HCT116 (cell line): ENCODE measurements at regions not wholly inside any gene's neighbourhood (a gene's known extent, or its start where the extent isn't known, plus 50 kb on each side); places are given as distances from the start of the nearest gene placed in this dataset.

Experiments used
- ATAC-seq: fragments of 200-7000 bp; cut with Tn5 transposase; 2 replicates; pipeline ENCODE4 v1.9.1; 2020; ENCODE audit warnings: mild to moderate bottlenecking, moderate library complexity
- BruUV-seq: library from RNA; stranded (reverse); fragments of 400-500 nt; replicated peaks from 2 replicates; lab custom pipeline; 2021; lab: Mats Ljungman, UMichigan
- CTCF ChIA-PET: fragments of 300-600 bp; sonication (Branson Sonifier 250); formaldehyde crosslinking; loops from one replicate; lab custom pipeline; 2021; ENCODE audit warnings: antibody characterized with exemption; lab: Charles Lee
- POLR2A ChIA-PET: fragments of 300-600, 350-600 bp; sonication (Branson Sonifier 250); formaldehyde crosslinking; loops from one replicate; lab custom pipeline; 2021; ENCODE audit warnings: antibody characterized with exemption; lab: Charles Lee
- RAD21 ChIA-PET, 2 experiments: fragments of 300-600 bp; sonication (Branson Sonifier 250); formaldehyde crosslinking; loops; one replicate each; lab custom pipeline; 2023; ENCODE audit warnings: low total read pairs in 2 of 2; ENCODE audit not compliant: uncharacterized antibody in 2 of 2, unreplicated experiment in 2 of 2, low non-redundant PET in 1 of 2; lab: Charles Lee
- DNase-seq: peaks from one replicate; pipeline ENCODE4 v3.0.0-alpha.2; 2010; ENCODE audit warnings: low read depth, low spot score
- H2AFZ ChIP-seq: fragments of 200-600 bp; shearing (Covaris generic), sonication (generic); 2 replicates; pipeline ENCODE4 v1.6.1; 2017; ENCODE audit warnings: low read depth, mixed run types, mixed read lengths, antibody characterized with exemption, low read length; ENCODE audit not compliant: poor library complexity, severe bottlenecking
- H3K27ac ChIP-seq: 2 replicates; pipeline ENCODE4 v1.5.1; 2012; ENCODE audit warnings: low read depth, low read length
- H3K27me3 ChIP-seq: fragments of 200-600 bp; sonication (generic); 2 replicates; pipeline ENCODE4 v1.6.1; 2016; ENCODE audit warnings: mixed run types, low read length, mixed read lengths; ENCODE audit not compliant: insufficient read depth
- H3K36me3 ChIP-seq, 2 experiments: fragments of 200-500 bp in 1 of 2; fragments of 200-600 bp in 1 of 2; sonication (Bioruptor generic) in 1 of 2; sonication (generic) in 1 of 2; 2 replicates each; pipeline versions ENCODE4 v1.5.1 to v1.6.1; 2014 to 2016; ENCODE audit warnings: low read length in 2 of 2, inconsistent platforms in 1 of 2, mixed read lengths in 1 of 2, mixed run types in 1 of 2; ENCODE audit not compliant: insufficient read depth in 2 of 2, control insufficient read depth in 1 of 2
- H3K4me1 ChIP-seq, 2 experiments: fragments of 200-600 bp in 1 of 2; sonication (generic) in 1 of 2; 2 replicates each; pipeline versions ENCODE4 v1.5.1 to v1.6.1; 2012 to 2017; ENCODE audit warnings: low read length in 2 of 2, inconsistent platforms in 1 of 2, mild to moderate bottlenecking in 1 of 2, mixed read lengths in 1 of 2, mixed run types in 1 of 2, moderate library complexity in 1 of 2; ENCODE audit not compliant: insufficient read depth in 2 of 2, control insufficient read depth in 1 of 2
- H3K4me2 ChIP-seq: fragments of 200-600 bp; sonication (generic); 2 replicates; pipeline ENCODE4 v1.6.1; 2017; ENCODE audit warnings: mixed run types, low read length, mixed read lengths
- H3K4me3 ChIP-seq, 2 experiments: fragments of 200-600 bp in 1 of 2; sonication (generic) in 1 of 2; replicated peaks in 1 of 2; 2 replicates each; pipeline ENCODE4 v1.5.1; 2011 to 2016; ENCODE audit warnings: low read length in 2 of 2, control low read depth in 1 of 2, low read depth in 1 of 2, mild to moderate bottlenecking in 1 of 2, mixed read lengths in 1 of 2, mixed run types in 1 of 2
- H3K79me2 ChIP-seq: fragments of 200-600 bp; sonication (generic); 2 replicates; pipeline ENCODE4 v1.6.1; 2017; ENCODE audit warnings: mild to moderate bottlenecking, mixed run types, low read length, moderate library complexity, mixed read lengths; ENCODE audit not compliant: insufficient read depth
- H3K9ac ChIP-seq: fragments of 200-600 bp; sonication (generic); 2 replicates; pipeline ENCODE4 v1.6.1; 2016; ENCODE audit warnings: low read length, mixed read lengths
- H3K9me2 ChIP-seq: fragments of 200-600 bp; sonication (generic), shearing (Covaris generic); 2 replicates; pipeline ENCODE4 v1.6.1; 2017; ENCODE audit warnings: mixed run types, mild to moderate bottlenecking, moderate library complexity; ENCODE audit not compliant: insufficient read depth
- H3K9me3 ChIP-seq, 2 experiments: fragments of 200-500 bp in 1 of 2; fragments of 200-600 bp in 1 of 2; sonication (Bioruptor generic) in 1 of 2; sonication (generic) in 1 of 2; 2 replicates each; pipeline ENCODE4 v1.6.1; 2014 to 2017; ENCODE audit warnings: low read length in 2 of 2, mixed read lengths in 2 of 2, inconsistent platforms in 1 of 2, low read depth in 1 of 2, mild to moderate bottlenecking in 1 of 2, mixed run types in 1 of 2, moderate library complexity in 1 of 2; ENCODE audit not compliant: control insufficient read depth in 1 of 2, insufficient read depth in 1 of 2
- H4K20me1 ChIP-seq: fragments of 200-600 bp; sonication (generic), shearing (Covaris generic); 2 replicates; pipeline ENCODE4 v1.6.1; 2017; ENCODE audit warnings: mixed run types, mild to moderate bottlenecking, moderate library complexity; ENCODE audit not compliant: insufficient read depth
- CBX3 ChIP-seq: IDR thresholded peaks from 2 replicates; pipeline ENCODE4 v1.6.1; 2012; ENCODE audit warnings: low read depth
- CEBPB ChIP-seq: IDR thresholded peaks from 2 replicates; pipeline ENCODE4 v1.6.1; 2012; ENCODE audit warnings: low read depth
- EGR1 ChIP-seq: IDR thresholded peaks from 2 replicates; pipeline ENCODE4 v1.6.1; 2012; ENCODE audit warnings: low read depth
- EZH2phosphoT487 ChIP-seq: fragments of 200-600 bp; IDR thresholded peaks from 2 replicates; pipeline ENCODE4 v1.6.1; 2018; ENCODE audit warnings: antibody characterized with exemption, borderline replicate concordance
- JUND ChIP-seq: IDR thresholded peaks from 2 replicates; pipeline ENCODE4 v1.6.1; 2012
- POLR2A ChIP-seq: IDR thresholded peaks from 2 replicates; pipeline ENCODE4 v1.7.0; 2011; ENCODE audit warnings: borderline replicate concordance; ENCODE audit not compliant: insufficient read depth, insufficient read length; ENCODE audit errors: extremely low read depth
- POLR2AphosphoS5 ChIP-seq: IDR thresholded peaks from 2 replicates; pipeline ENCODE4 v1.6.1; 2011; ENCODE audit warnings: mild to moderate bottlenecking, low read depth, low read length, moderate library complexity
- SP1 ChIP-seq: IDR thresholded peaks from 2 replicates; pipeline ENCODE4 v1.6.1; 2012; ENCODE audit warnings: low read depth
- SRF ChIP-seq: IDR thresholded peaks from 2 replicates; pipeline ENCODE4 v1.6.1; 2012; ENCODE audit warnings: low read depth
- TCF7L2 ChIP-seq: IDR thresholded peaks from 2 replicates; pipeline ENCODE4 v1.7.0; 2011; ENCODE audit warnings: borderline replicate concordance, inconsistent platforms; ENCODE audit not compliant: insufficient read depth, insufficient read length; ENCODE audit errors: extremely low read depth
- YY1 ChIP-seq: IDR thresholded peaks from 2 replicates; pipeline ENCODE4 v1.6.1; 2011; ENCODE audit warnings: low read length, low read depth, moderate library complexity, mild to moderate bottlenecking; ENCODE audit not compliant: insufficient replicate concordance; ENCODE audit errors: extremely low read depth
- ZNF274 ChIP-seq: fragments of 200-500 bp; sonication (Bioruptor generic); IDR thresholded peaks from 2 replicates; pipeline ENCODE4 v1.6.1; 2014; ENCODE audit warnings: mild to moderate bottlenecking, low read depth, low read length, inconsistent platforms
- intact Hi-C: fragments of 100-400 bp; cut with micrococcal nuclease; formaldehyde crosslinking; loops from 2 replicates; pipeline ENCODE4 v1.10.0; 2022
- TF ChIP-seq, protein P1 (sequence below), 3 experiments: fragments of 200-600 bp in 1 of 3; sonication (generic) in 1 of 3; IDR thresholded peaks in 2 of 3; conservative IDR thresholded peaks in 1 of 3; 2 replicates each; pipeline ENCODE4 v1.5.1; 2012 to 2017; ENCODE audit warnings: low read depth in 2 of 3, low read length in 2 of 3, antibody characterized with exemption in 1 of 3, borderline replicate concordance in 1 of 3, control low read depth in 1 of 3, mild to moderate bottlenecking in 1 of 3, mixed read lengths in 1 of 3, mixed run types in 1 of 3, moderate library complexity in 1 of 3; ENCODE audit not compliant: insufficient read depth in 1 of 3
- TF ChIP-seq, protein P2 (sequence below): IDR thresholded peaks from 2 replicates; pipeline ENCODE4 v1.6.1; 2012
- TF ChIP-seq, protein P3 (sequence below): IDR thresholded peaks from 2 replicates; pipeline ENCODE4 v1.6.1; 2012
- TF ChIP-seq, protein P4 (sequence below): IDR thresholded peaks from 2 replicates; pipeline ENCODE4 v1.6.1; 2011; ENCODE audit warnings: mild to moderate bottlenecking, low read length, moderate library complexity; ENCODE audit not compliant: insufficient replicate concordance; ENCODE audit errors: extremely low read depth

DNA sequence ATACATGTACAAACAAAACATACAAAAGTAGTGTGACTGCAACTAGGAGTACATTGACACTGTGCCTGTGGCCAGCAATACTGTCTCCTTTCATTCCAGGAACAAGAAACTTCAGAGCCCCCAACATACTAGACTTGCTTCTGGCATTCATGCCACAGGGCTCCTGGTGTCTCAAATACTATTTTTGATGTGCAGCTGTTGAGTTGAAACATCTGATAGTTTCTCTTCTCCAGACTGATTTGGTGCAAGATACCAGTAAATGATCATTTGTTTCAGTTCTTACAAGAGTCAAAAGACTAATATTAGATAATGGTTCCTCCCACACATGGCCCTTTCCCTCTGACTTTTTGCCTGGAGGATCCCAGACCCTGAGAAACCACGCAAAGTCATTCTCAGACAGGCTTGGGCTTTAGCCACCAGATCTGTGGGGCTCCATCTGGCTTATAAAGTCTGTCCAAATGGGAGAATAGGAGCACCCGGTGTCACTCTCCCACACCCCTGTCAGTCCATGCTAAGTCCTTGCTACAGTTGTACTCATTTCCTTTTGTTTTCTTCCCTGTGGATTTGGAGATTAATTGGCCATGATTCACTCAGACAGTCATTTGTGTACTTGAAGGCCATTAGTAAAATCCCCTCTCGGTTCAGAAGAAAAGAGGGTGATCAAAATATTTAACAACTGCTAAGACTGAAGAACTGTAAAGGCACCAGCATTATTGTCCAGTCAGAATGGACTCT is 163.5 kb upstream of the RUNX1 start:
- no peak overlapping the region for H2AFZ ChIP-seq
- BruUV-seq, result no TSS peak
- ChIA-PET POLR2A (no interaction called here), RAD21 (no interaction called here), CTCF (interaction anchor here (0.6 kb wide), 1 partner anchor 224 kb away, joined by 3 read pairs; no protein-coding TSS in a partner anchor)
- peaks cover 13 to 23% of the 10 kb centered on the region in 2 experiments for H3K4me1 ChIP-seq
- no peak overlapping the region for H3K4me2 ChIP-seq
- no peaks in the 10 kb centered on the region for H4K20me1 ChIP-seq
- no peak overlapping the region for H3K9ac ChIP-seq
- no peaks in the 10 kb centered on the region for H3K27me3 ChIP-seq
- no peak for TF ChIP-seq CBX3
- intact Hi-C loops, result no loop called here
- H3K4me3 ChIP-seq, result no peak overlapping the region
- H3K27ac ChIP-seq, result no peak overlapping the region
- no peaks in the 10 kb centered on the region for H3K9me3 ChIP-seq
- H3K9me2 ChIP-seq, result no peaks in the 10 kb centered on the region
- H3K79me2 ChIP-seq, result no peaks in the 10 kb centered on the region
- DNase-seq, result no peak
- no peaks in the 10 kb centered on the region for H3K36me3 ChIP-seq
- ATAC-seq, result no peak

DNA sequence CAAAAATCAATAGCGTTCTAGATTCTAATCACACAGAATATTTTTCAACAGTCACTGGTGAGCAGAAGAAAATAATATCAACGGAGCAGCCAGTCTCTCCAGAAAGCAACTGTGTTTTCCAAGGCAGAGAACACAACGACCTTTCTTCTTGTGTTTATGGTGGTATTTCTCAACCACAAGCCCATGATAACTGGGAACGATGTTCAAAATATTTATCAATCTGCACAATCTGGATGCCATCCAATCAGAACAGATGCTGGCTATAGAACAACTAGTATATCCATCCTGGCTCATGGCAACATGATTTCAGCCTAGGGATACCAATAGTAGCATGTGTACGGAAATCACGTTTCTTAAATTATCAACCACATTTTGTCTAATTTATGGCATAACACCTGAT is 162.7 kb upstream of the RUNX1 start:
- Histone ChIP-seq H3K79me2 (no peaks in the 10 kb centered on the region), H3K27me3 (no peaks in the 10 kb centered on the region), H3K27ac (no peak overlapping the region), H3K4me1 (peaks cover 10 to 23% of the 10 kb centered on the region in 2 experiments), H3K9ac (no peak overlapping the region), H3K9me2 (no peaks in the 10 kb centered on the region), H3K36me3 (no peaks in the 10 kb centered on the region), H3K4me3 (no peak overlapping the region), H3K9me3 (no peaks in the 10 kb centered on the region), H4K20me1 (no peaks in the 10 kb centered on the region), H3K4me2 (no peak overlapping the region), H2AFZ (no peak overlapping the region)
- DNase-seq, result no peak
- ChIA-PET RAD21 (no interaction called here), CTCF (no interaction called here), POLR2A (no interaction called here)
- intact Hi-C loops, result no loop called here
- no TSS peak for BruUV-seq
- ATAC-seq, result no peak
- TF ChIP-seq POLR2AphosphoS5 (no peak), SRF (no peak), ZNF274 (no peak), CBX3 (no peak), EGR1 (no peak), JUND (no peak), POLR2A (no peak), CEBPB (no peak), EZH2phosphoT487 (no peak), SP1 (no peak), TCF7L2 (no peak), YY1 (no peak)
- TF ChIP-seq, protein P1, sequence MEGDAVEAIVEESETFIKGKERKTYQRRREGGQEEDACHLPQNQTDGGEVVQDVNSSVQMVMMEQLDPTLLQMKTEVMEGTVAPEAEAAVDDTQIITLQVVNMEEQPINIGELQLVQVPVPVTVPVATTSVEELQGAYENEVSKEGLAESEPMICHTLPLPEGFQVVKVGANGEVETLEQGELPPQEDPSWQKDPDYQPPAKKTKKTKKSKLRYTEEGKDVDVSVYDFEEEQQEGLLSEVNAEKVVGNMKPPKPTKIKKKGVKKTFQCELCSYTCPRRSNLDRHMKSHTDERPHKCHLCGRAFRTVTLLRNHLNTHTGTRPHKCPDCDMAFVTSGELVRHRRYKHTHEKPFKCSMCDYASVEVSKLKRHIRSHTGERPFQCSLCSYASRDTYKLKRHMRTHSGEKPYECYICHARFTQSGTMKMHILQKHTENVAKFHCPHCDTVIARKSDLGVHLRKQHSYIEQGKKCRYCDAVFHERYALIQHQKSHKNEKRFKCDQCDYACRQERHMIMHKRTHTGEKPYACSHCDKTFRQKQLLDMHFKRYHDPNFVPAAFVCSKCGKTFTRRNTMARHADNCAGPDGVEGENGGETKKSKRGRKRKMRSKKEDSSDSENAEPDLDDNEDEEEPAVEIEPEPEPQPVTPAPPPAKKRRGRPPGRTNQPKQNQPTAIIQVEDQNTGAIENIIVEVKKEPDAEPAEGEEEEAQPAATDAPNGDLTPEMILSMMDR (IDR thresholded peaks at IDR 0.05 in 2 of 3, conservative IDR thresholded peaks at IDR 0.05 in 1 of 3; ENCODE audit: borderline replicate concordance in 1 of 3, insufficient read depth in 1 of 3, low read depth in 2 of 3, low read length in 2 of 3), result no peak
- TF ChIP-seq, protein P2, sequence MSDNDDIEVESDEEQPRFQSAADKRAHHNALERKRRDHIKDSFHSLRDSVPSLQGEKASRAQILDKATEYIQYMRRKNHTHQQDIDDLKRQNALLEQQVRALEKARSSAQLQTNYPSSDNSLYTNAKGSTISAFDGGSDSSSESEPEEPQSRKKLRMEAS, result no peak
- TF ChIP-seq, protein P3, sequence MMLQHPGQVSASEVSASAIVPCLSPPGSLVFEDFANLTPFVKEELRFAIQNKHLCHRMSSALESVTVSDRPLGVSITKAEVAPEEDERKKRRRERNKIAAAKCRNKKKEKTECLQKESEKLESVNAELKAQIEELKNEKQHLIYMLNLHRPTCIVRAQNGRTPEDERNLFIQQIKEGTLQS, result no peak
- TF ChIP-seq, protein P4, sequence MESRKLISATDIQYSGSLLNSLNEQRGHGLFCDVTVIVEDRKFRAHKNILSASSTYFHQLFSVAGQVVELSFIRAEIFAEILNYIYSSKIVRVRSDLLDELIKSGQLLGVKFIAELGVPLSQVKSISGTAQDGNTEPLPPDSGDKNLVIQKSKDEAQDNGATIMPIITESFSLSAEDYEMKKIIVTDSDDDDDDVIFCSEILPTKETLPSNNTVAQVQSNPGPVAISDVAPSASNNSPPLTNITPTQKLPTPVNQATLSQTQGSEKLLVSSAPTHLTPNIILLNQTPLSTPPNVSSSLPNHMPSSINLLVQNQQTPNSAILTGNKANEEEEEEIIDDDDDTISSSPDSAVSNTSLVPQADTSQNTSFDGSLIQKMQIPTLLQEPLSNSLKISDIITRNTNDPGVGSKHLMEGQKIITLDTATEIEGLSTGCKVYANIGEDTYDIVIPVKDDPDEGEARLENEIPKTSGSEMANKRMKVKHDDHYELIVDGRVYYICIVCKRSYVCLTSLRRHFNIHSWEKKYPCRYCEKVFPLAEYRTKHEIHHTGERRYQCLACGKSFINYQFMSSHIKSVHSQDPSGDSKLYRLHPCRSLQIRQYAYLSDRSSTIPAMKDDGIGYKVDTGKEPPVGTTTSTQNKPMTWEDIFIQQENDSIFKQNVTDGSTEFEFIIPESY, result no peak
